SH-SY5Y (cell line): ENCODE measurements at regions not wholly inside any gene's neighbourhood (a gene's known extent, or its start where the extent isn't known, plus 50 kb on each side); places are given as distances from the start of the nearest gene placed in this dataset.

ENCODE experiments used
- GATA2 ChIP-seq: IDR thresholded peaks from 2 replicates; pipeline ENCODE4 v1.6.1; 2011; ENCODE audit warnings: mild to moderate bottlenecking, low read depth, low read length
- GATA3 ChIP-seq: IDR thresholded peaks from 2 replicates; pipeline ENCODE4 v1.6.1; 2011; ENCODE audit warnings: low read depth, mild to moderate bottlenecking, low read length, moderate library complexity

DNA sequence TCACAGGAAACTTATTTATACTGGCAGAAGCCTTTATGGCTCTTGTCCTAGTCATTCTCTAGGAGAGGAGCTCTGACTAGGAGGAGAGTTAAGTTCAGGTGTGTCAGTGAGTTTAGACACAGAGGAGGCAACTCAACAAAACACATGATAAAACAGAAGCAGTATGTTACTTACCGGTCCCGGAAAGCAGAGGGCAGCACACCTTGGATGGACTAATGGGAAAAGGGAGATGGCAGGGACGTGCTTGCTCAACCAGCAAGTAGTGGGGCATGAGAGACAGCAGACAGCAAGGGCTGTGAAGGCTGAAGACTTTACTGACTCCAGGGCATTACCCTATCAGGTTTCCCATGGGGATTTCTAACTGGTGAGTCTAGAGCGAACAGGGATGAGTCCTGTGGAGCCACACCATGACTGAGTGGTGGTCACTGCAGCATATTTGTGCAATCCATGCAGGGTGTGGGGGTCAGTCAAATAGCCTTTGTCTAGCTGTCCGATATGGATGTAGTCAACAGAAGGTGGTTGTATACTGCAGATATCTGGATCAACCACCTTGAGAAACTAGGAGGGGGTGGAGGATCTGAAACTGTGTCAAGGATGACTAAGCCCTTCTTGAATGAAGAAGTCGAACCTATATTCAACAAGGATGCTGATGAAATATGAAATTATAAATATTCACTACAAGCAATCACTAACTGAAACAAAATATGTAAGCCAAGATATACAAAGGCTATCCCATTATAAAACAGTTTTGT, 596.3 kb upstream of the CHRM3 start:
- TF ChIP-seq GATA3 = no peak
- no peak for TF ChIP-seq GATA2

DNA sequence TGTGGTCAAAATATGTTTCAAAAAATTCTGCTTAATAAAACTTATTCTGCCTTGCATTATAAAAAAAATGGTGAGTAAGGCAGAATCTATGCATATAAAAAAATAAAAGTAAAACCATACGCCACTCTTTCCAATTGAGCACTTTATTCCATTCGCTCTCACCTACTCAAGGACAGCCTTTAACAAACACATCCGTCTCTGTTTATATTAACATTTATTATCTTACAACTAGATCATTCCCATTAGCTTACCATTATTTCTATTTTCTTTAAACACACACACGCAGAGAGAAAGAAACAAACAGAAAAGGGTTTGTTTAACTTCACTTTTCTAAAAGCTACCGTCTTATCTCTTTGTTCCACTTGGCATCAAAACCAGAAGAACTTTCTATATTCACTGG, 598.9 kb upstream of the CHRM3 start:
- no peak for TF ChIP-seq GATA2
- TF ChIP-seq GATA3 = no peak

DNA sequence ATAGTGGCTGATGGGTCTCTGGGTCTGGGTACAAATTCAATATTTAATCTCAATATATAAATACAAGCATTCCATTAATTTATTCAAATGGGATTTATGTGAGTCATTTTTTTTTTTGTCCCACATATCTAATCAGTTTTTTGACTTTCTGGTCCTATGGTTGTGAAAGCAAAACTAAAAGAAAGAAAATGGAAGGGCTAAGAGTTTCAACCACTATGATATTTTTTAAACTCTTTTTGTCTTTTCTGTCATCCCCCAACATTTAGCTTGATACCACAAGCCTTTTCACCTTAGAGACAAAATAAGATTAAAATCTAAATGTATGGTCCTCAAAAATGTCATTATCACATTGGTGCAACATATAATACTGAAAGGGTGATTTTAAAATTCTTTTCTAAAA, 602.7 kb upstream of the CHRM3 start:
- TF ChIP-seq GATA3 (no peak), GATA2 (no peak)

DNA sequence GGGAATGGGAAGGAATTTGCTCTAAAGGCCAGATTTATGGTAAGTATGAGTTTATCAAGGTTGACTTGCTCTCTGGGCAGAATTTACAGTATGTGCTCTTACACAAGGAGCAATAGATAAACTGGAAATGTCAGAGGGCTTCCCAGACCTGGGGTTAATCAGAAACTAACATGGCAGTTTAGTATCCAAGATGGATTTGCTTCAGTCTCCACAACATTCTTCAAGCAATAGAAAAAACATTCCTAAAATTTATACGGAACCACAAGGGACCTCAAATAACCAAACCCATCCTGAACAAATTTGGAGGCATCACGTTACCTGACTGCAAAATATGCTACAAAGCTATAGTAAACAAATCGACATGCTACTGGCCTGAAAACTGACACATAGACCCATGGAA, 606.7 kb upstream of the CHRM3 start:
- TF ChIP-seq GATA2 = no peak
- TF ChIP-seq GATA3 = no peak

DNA sequence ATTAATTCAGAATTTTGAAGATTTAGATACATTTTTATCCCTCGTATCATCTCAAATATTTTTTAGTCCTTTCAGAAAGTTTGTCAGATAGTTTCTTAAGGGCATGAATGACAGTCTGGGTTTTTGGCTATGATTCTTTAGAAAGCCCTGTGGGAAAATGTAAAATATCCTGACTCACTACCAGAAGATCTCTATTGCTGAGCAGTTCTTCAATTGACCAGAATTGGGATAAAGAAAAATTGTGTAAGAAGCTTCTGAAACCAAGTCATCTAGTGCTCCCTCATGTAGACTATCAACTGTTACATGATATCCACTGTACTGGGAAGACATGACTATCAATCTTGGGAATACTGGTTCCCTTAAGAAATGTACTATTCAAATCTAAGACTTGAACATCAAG, 608.3 kb upstream of the CHRM3 start:
- no peak for TF ChIP-seq GATA3
- TF ChIP-seq GATA2 = no peak

DNA sequence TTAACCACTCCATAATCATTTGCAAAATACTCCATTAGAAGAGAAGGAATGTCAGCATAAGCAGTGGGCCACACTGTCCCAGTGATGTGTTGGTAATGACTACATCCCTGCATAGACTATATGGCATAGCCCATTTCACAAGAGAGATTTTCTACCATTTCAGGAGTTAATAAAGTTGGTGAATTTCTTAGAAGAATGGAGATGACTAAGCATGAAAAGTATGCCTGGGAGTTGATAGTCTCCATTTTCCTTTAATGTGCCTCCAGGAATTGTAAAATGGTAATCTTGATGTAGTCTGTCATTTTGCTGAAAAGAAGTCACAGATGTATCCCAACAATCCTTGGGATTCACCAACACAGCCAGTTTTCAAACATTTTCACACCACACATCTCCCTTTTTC, 608.8 kb upstream of the CHRM3 start:
- no peak for TF ChIP-seq GATA3
- no peak for TF ChIP-seq GATA2

DNA sequence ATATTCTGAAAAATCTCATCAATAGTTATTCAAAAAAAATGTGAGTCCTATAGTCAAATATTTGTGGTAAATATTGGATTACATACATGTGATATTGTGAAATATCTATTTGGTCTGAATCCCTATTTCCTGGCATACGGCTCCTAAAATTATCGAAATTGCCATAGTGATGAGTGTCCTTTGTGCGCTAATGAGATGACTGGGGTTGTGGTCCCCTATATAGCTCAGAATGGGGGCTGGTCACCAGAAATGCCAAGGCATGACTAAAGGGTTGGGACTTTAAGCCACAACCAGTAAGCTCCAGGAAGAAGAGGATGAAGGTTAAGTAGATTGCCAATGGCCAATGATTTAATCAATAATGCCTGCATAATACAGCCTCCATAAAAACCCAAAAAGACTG, 610.2 kb upstream of the CHRM3 start:
- TF ChIP-seq GATA2 = no peak
- TF ChIP-seq GATA3 = no peak

DNA sequence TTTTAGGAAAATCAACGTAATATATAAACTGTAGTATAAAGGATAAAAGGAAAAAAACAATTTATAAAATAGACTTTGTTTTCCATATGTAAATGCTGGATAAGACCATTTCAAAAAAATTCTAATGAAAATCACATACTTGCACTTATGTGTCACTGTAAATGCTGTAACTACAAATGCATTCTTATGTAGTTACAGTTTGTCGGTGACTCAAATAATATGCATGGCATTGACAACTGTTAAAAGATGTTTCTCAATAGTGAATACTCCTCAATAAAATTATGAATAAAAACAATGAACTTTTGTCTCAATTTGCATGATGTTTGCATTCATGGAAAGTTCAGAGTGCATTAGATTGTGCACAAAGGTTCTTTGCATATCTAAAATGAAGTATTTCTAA, 614.0 kb upstream of the CHRM3 start:
- TF ChIP-seq GATA3 (no peak), GATA2 (no peak)

DNA sequence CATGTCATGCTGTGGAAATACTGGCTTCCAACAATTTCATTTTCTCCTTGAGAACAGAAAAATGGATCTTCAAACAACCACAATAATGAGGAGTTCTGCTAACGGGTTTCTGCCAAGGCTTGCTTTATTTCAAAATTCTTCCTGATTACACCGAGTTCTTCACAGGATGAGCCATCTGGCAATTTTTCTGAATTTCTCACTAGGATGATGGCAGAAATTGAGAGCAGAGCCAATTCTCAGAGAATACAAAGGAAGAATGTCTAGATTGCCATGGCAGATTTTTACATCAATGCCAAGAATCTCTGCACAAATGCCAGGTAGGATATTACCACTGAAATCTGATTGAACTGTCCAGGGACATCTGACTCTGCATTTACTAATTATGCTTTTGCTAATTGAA, 619.0 kb upstream of the CHRM3 start:
- no peak for TF ChIP-seq GATA3
- no peak for TF ChIP-seq GATA2

DNA sequence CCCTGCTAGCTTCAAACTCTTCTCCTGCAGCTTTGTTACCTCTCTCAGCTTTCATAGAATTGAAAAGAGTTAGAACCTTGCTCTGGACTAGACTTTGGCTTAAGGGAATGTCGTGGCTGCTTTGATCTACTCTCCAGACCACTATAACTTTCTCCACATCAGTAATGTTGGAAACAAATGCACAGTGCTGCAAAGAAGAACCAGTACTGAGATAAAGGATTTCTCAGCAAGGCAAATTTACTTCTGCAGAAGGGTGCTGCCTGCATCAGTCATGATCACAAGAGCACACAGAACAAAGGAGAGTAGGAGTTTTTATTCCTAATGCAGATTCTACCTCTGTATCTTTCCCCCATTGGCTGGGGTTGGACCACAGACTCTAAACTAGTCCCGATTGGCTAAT, 621.6 kb upstream of the CHRM3 start:
- TF ChIP-seq GATA3 = no peak
- no peak for TF ChIP-seq GATA2

DNA sequence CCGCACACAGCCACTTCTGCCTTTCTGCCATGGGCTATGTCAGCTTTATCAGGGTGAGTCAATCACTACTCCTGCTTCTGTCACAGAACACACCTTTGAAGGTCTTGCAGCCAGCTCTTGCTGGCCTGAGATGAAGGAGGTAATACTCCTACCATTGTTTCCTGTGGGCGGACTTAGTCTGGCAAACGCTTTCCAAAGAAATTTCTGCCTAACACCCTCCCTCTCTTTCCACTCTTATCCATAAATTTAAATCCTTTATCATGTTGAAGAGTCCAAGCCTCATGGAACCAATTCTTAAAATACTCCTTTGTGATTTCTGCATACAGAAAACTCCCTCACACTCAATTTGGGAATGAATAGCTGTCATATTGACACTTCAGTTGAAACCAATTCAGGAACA, 633.1 kb upstream of the CHRM3 start:
- no peak for TF ChIP-seq GATA3
- no peak for TF ChIP-seq GATA2

DNA sequence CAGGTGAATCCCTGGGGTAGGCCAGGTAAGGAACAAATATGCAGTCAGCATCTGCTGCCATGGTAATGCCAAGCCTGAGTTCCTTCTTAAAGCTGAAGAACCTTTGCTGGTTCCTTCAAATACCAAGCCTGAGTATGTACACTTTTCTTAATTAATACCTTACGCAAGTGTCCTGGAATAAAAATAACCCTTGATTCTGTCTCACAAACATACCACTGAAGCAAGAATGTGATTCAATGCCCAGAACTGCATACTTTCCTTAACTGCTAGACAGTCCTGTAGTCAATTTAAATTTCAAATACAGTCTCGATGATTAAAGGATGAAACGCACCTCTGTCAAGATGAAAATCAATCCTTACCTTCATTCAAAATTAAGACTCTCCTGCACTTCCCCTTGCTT, 634.0 kb upstream of the CHRM3 start:
- TF ChIP-seq GATA2 (no peak), GATA3 (no peak)

DNA sequence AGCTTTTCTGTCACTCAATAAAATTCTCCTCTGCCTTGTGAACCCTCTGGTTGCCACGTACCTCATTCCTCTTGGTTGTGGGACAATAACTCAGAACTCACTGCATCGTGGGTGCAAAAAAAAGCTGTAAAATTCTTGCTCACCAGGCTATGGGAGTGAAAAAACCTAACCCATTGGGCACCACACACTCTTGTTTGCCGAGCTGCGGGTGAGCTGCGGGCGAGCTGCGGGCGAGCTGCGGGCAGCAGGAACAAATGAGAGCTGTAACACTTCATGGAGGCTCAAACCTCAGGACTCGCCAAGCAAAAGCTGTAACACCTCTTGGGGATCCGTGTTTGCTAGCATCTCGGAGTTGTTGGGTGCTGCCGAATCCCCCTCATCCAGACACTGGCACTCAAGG, 641.3 kb upstream of the CHRM3 start:
- TF ChIP-seq GATA2 (no peak), GATA3 (no peak)

DNA sequence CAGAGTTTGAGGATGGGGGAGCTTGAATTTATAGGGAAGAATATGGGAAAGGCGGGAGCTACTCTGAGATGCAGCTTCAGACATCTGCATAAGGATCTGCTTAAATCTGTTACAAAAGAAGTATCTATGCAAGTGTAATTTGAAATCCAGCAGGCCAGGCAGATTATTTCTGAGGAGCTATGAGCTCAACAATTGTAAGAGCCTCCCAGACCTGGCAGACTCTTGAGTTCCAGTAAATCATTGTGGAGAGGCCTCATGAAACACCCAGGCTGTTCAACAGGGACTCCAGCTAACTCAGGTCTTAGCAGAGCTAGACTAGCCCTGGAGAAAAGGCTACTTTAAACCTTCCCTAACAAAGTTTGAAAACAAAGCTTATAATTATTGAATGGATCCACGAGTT, 647.5 kb upstream of the CHRM3 start:
- TF ChIP-seq GATA3 = no peak
- no peak for TF ChIP-seq GATA2

DNA sequence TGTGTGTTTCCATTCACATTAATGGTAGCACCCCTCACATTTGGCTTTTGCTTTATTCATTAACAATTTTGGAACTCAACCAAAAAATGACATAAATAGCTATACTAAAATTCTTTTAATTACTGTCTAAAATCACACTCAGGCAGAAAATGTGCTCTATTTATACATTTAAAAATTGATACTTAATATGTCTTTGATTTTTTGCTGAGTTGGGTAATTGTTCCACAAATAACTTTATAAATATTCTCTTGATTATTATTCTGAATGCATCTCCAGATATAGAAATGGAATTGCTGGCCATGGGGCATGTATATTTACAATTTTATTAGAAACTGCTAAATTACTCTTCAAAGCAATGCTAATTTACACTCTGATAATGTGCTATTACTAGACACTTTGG, 658.7 kb upstream of the CHRM3 start:
- TF ChIP-seq GATA3 (no peak), GATA2 (no peak)

DNA sequence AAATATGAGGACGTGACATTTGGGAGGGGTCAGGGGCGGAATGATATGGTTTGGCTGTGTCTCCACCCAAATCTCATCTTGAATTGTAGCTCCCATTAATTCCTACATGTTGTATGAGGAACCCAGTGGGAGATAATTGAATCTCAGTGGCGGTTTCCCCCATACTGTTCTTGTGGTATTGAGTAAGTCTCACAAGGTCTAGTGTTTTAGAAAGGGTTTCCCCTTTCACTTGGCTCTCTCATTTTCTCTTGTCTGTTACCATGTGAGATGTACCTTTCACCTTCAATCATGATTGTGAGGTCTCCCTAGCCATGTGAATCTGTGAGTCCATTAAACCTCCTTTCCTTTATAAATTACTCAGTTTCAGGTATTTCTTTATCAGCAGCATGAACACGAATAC, 663.6 kb upstream of the CHRM3 start:
- TF ChIP-seq GATA3 = no peak
- no peak for TF ChIP-seq GATA2

DNA sequence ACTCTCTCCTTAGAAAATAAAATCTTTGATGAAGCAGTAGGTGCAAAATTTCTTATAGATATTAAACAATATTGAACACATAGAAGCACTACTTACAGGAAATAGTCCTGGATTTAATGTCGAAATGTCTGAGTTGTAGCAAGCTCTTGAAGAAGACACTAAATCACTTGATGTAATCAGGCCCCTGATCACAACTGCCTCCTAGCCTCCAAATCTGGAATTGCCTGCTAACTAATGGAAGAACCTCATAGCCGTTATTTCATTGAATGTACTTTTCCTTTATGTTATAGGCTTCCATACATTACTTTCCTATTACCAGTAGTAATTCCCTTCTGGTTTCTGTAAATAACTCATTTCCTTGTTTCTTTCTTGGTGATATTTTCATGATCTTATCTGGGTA, 675.7 kb upstream of the CHRM3 start:
- TF ChIP-seq GATA2 (no peak), GATA3 (no peak)
